HCT116 (cell line): ENCODE measurements at regions not wholly inside any gene's neighbourhood (a gene's known extent, or its start where the extent isn't known, plus 50 kb on each side); places are given as distances from the start of the nearest gene placed in this dataset.

Experiments used
- ATAC-seq: fragments of 200-7000 bp; cut with Tn5 transposase; 2 replicates; pipeline ENCODE4 v1.9.1; 2020; ENCODE audit warnings: mild to moderate bottlenecking, moderate library complexity
- BruUV-seq: library from RNA; stranded (reverse); fragments of 400-500 nt; replicated peaks from 2 replicates; lab custom pipeline; 2021; lab: Mats Ljungman, UMichigan
- CTCF ChIA-PET: fragments of 300-600 bp; sonication (Branson Sonifier 250); formaldehyde crosslinking; loops from one replicate; lab custom pipeline; 2021; ENCODE audit warnings: antibody characterized with exemption; lab: Charles Lee
- POLR2A ChIA-PET: fragments of 300-600, 350-600 bp; sonication (Branson Sonifier 250); formaldehyde crosslinking; loops from one replicate; lab custom pipeline; 2021; ENCODE audit warnings: antibody characterized with exemption; lab: Charles Lee
- RAD21 ChIA-PET, 2 experiments: fragments of 300-600 bp; sonication (Branson Sonifier 250); formaldehyde crosslinking; loops; one replicate each; lab custom pipeline; 2023; ENCODE audit warnings: low total read pairs in 2 of 2; ENCODE audit not compliant: uncharacterized antibody in 2 of 2, unreplicated experiment in 2 of 2, low non-redundant PET in 1 of 2; lab: Charles Lee
- DNase-seq: peaks from one replicate; pipeline ENCODE4 v3.0.0-alpha.2; 2010; ENCODE audit warnings: low read depth, low spot score
- H2AFZ ChIP-seq: fragments of 200-600 bp; shearing (Covaris generic), sonication (generic); 2 replicates; pipeline ENCODE4 v1.6.1; 2017; ENCODE audit warnings: low read depth, mixed run types, mixed read lengths, antibody characterized with exemption, low read length; ENCODE audit not compliant: poor library complexity, severe bottlenecking
- H3K27ac ChIP-seq: 2 replicates; pipeline ENCODE4 v1.5.1; 2012; ENCODE audit warnings: low read depth, low read length
- H3K27me3 ChIP-seq: fragments of 200-600 bp; sonication (generic); 2 replicates; pipeline ENCODE4 v1.6.1; 2016; ENCODE audit warnings: mixed run types, low read length, mixed read lengths; ENCODE audit not compliant: insufficient read depth
- H3K36me3 ChIP-seq, 2 experiments: fragments of 200-500 bp in 1 of 2; fragments of 200-600 bp in 1 of 2; sonication (Bioruptor generic) in 1 of 2; sonication (generic) in 1 of 2; 2 replicates each; pipeline versions ENCODE4 v1.5.1 to v1.6.1; 2014 to 2016; ENCODE audit warnings: low read length in 2 of 2, inconsistent platforms in 1 of 2, mixed read lengths in 1 of 2, mixed run types in 1 of 2; ENCODE audit not compliant: insufficient read depth in 2 of 2, control insufficient read depth in 1 of 2
- H3K4me1 ChIP-seq, 2 experiments: fragments of 200-600 bp in 1 of 2; sonication (generic) in 1 of 2; 2 replicates each; pipeline versions ENCODE4 v1.5.1 to v1.6.1; 2012 to 2017; ENCODE audit warnings: low read length in 2 of 2, inconsistent platforms in 1 of 2, mild to moderate bottlenecking in 1 of 2, mixed read lengths in 1 of 2, mixed run types in 1 of 2, moderate library complexity in 1 of 2; ENCODE audit not compliant: insufficient read depth in 2 of 2, control insufficient read depth in 1 of 2
- H3K4me2 ChIP-seq: fragments of 200-600 bp; sonication (generic); 2 replicates; pipeline ENCODE4 v1.6.1; 2017; ENCODE audit warnings: mixed run types, low read length, mixed read lengths
- H3K4me3 ChIP-seq, 2 experiments: fragments of 200-600 bp in 1 of 2; sonication (generic) in 1 of 2; replicated peaks in 1 of 2; 2 replicates each; pipeline ENCODE4 v1.5.1; 2011 to 2016; ENCODE audit warnings: low read length in 2 of 2, control low read depth in 1 of 2, low read depth in 1 of 2, mild to moderate bottlenecking in 1 of 2, mixed read lengths in 1 of 2, mixed run types in 1 of 2
- H3K79me2 ChIP-seq: fragments of 200-600 bp; sonication (generic); 2 replicates; pipeline ENCODE4 v1.6.1; 2017; ENCODE audit warnings: mild to moderate bottlenecking, mixed run types, low read length, moderate library complexity, mixed read lengths; ENCODE audit not compliant: insufficient read depth
- H3K9ac ChIP-seq: fragments of 200-600 bp; sonication (generic); 2 replicates; pipeline ENCODE4 v1.6.1; 2016; ENCODE audit warnings: low read length, mixed read lengths
- H3K9me2 ChIP-seq: fragments of 200-600 bp; sonication (generic), shearing (Covaris generic); 2 replicates; pipeline ENCODE4 v1.6.1; 2017; ENCODE audit warnings: mixed run types, mild to moderate bottlenecking, moderate library complexity; ENCODE audit not compliant: insufficient read depth
- H3K9me3 ChIP-seq, 2 experiments: fragments of 200-500 bp in 1 of 2; fragments of 200-600 bp in 1 of 2; sonication (Bioruptor generic) in 1 of 2; sonication (generic) in 1 of 2; 2 replicates each; pipeline ENCODE4 v1.6.1; 2014 to 2017; ENCODE audit warnings: low read length in 2 of 2, mixed read lengths in 2 of 2, inconsistent platforms in 1 of 2, low read depth in 1 of 2, mild to moderate bottlenecking in 1 of 2, mixed run types in 1 of 2, moderate library complexity in 1 of 2; ENCODE audit not compliant: control insufficient read depth in 1 of 2, insufficient read depth in 1 of 2
- H4K20me1 ChIP-seq: fragments of 200-600 bp; sonication (generic), shearing (Covaris generic); 2 replicates; pipeline ENCODE4 v1.6.1; 2017; ENCODE audit warnings: mixed run types, mild to moderate bottlenecking, moderate library complexity; ENCODE audit not compliant: insufficient read depth
- ATF3 ChIP-seq: IDR thresholded peaks from 2 replicates; pipeline ENCODE4 v1.6.1; 2012
- CEBPB ChIP-seq: IDR thresholded peaks from 2 replicates; pipeline ENCODE4 v1.6.1; 2012; ENCODE audit warnings: low read depth
- CTCF ChIP-seq, 3 experiments: fragments of 200-600 bp in 1 of 3; sonication (generic) in 1 of 3; IDR thresholded peaks in 2 of 3; conservative IDR thresholded peaks in 1 of 3; 2 replicates each; pipeline ENCODE4 v1.5.1; 2012 to 2017; ENCODE audit warnings: low read depth in 2 of 3, low read length in 2 of 3, antibody characterized with exemption in 1 of 3, borderline replicate concordance in 1 of 3, control low read depth in 1 of 3, mild to moderate bottlenecking in 1 of 3, mixed read lengths in 1 of 3, mixed run types in 1 of 3, moderate library complexity in 1 of 3; ENCODE audit not compliant: insufficient read depth in 1 of 3
- EGR1 ChIP-seq: IDR thresholded peaks from 2 replicates; pipeline ENCODE4 v1.6.1; 2012; ENCODE audit warnings: low read depth
- FOSL1 ChIP-seq: IDR thresholded peaks from 2 replicates; pipeline ENCODE4 v1.6.1; 2012; ENCODE audit warnings: low read depth
- POLR2A ChIP-seq: IDR thresholded peaks from 2 replicates; pipeline ENCODE4 v1.7.0; 2011; ENCODE audit warnings: borderline replicate concordance; ENCODE audit not compliant: insufficient read depth, insufficient read length; ENCODE audit errors: extremely low read depth
- RAD21 ChIP-seq: IDR thresholded peaks from 2 replicates; pipeline ENCODE4 v1.6.1; 2012; ENCODE audit warnings: low read depth, mild to moderate bottlenecking
- SIN3A ChIP-seq: IDR thresholded peaks from 2 replicates; pipeline ENCODE4 v1.6.1; 2012; ENCODE audit warnings: low read depth
- SP1 ChIP-seq: IDR thresholded peaks from 2 replicates; pipeline ENCODE4 v1.6.1; 2012; ENCODE audit warnings: low read depth
- SRF ChIP-seq: IDR thresholded peaks from 2 replicates; pipeline ENCODE4 v1.6.1; 2012; ENCODE audit warnings: low read depth
- ZNF274 ChIP-seq: fragments of 200-500 bp; sonication (Bioruptor generic); IDR thresholded peaks from 2 replicates; pipeline ENCODE4 v1.6.1; 2014; ENCODE audit warnings: mild to moderate bottlenecking, low read depth, low read length, inconsistent platforms
- intact Hi-C: fragments of 100-400 bp; cut with micrococcal nuclease; formaldehyde crosslinking; loops from 2 replicates; pipeline ENCODE4 v1.10.0; 2022
- TF ChIP-seq, protein P1 (sequence below): IDR thresholded peaks from 2 replicates; pipeline ENCODE4 v1.6.1; 2012; ENCODE audit warnings: low read depth

- H3K4me1 ChIP-seq, result no peaks in the 10 kb centered on the region
- ATAC-seq, result no peak
- H3K4me2 ChIP-seq, result no peak overlapping the region
- no peak overlapping the region for H3K27ac ChIP-seq
- ChIA-PET CTCF (no interaction called here), RAD21 (no interaction called here), POLR2A (no interaction called here)
- no peak overlapping the region for H3K9ac ChIP-seq
- H3K9me2 ChIP-seq, result no peaks in the 10 kb centered on the region
- intact Hi-C loops, result no loop called here
- no peak overlapping the region for H2AFZ ChIP-seq
- no peaks in the 10 kb centered on the region; a peak in 1 of 4 replicates for H3K9me3 ChIP-seq
- no TSS peak for BruUV-seq
- no peak overlapping the region for H3K4me3 ChIP-seq
- no peaks in the 10 kb centered on the region for H3K36me3 ChIP-seq
- H3K79me2 ChIP-seq, result no peaks in the 10 kb centered on the region
- TF ChIP-seq, protein P1, sequence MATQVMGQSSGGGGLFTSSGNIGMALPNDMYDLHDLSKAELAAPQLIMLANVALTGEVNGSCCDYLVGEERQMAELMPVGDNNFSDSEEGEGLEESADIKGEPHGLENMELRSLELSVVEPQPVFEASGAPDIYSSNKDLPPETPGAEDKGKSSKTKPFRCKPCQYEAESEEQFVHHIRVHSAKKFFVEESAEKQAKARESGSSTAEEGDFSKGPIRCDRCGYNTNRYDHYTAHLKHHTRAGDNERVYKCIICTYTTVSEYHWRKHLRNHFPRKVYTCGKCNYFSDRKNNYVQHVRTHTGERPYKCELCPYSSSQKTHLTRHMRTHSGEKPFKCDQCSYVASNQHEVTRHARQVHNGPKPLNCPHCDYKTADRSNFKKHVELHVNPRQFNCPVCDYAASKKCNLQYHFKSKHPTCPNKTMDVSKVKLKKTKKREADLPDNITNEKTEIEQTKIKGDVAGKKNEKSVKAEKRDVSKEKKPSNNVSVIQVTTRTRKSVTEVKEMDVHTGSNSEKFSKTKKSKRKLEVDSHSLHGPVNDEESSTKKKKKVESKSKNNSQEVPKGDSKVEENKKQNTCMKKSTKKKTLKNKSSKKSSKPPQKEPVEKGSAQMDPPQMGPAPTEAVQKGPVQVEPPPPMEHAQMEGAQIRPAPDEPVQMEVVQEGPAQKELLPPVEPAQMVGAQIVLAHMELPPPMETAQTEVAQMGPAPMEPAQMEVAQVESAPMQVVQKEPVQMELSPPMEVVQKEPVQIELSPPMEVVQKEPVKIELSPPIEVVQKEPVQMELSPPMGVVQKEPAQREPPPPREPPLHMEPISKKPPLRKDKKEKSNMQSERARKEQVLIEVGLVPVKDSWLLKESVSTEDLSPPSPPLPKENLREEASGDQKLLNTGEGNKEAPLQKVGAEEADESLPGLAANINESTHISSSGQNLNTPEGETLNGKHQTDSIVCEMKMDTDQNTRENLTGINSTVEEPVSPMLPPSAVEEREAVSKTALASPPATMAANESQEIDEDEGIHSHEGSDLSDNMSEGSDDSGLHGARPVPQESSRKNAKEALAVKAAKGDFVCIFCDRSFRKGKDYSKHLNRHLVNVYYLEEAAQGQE, result no peak
- no peak for TF ChIP-seq CTCF (IDR thresholded peaks at IDR 0.05 in 2 of 3, conservative IDR thresholded peaks at IDR 0.05 in 1 of 3; ENCODE audit: borderline replicate concordance in 1 of 3, insufficient read depth in 1 of 3, low read depth in 2 of 3, low read length in 2 of 3)
- TF ChIP-seq POLR2A, result no peak
- no peak for TF ChIP-seq EGR1
- TF ChIP-seq ATF3, result no peak
- no peak for TF ChIP-seq SIN3A
- no peak for TF ChIP-seq SP1
- TF ChIP-seq CEBPB, result no peak
- TF ChIP-seq ZNF274, result no peak
- no peak for TF ChIP-seq SRF
- TF ChIP-seq FOSL1, result no peak
- TF ChIP-seq RAD21, result no peak
- no peaks in the 10 kb centered on the region for H3K27me3 ChIP-seq
- no peak for DNase-seq
- H4K20me1 ChIP-seq, result no peaks in the 10 kb centered on the region
Measured at GRCh38 chr13:80428349-80429096, 87.6 kb upstream of the SPRY2 start.
